HCEC 1CT (cell line): ENCODE measurements at regions not wholly inside any gene's neighbourhood (a gene's known extent, or its start where the extent isn't known, plus 50 kb on each side); places are given as distances from the start of the nearest gene placed in this dataset.
A peak's percentile ranks its signal among the peaks of the same experiment; 100 is the strongest.
"Not testable (repeated sequence)": the region's sequence is repeated elsewhere in the genome, so short reads cannot be mapped to it uniquely, and the experiment has no call there.

ENCODE experiments used
- DNase-seq: peaks from one replicate; pipeline ENCODE4 v3.0.0-alpha.2; 2017

GRCh38 chr12:90828621-90829020 lies 126.4 kb downstream of the CCER1 start:
- DNase-seq, result no peak

GRCh38 chr12:90827567-90827966 lies 127.4 kb downstream of the CCER1 start:
- DNase-seq, result no peak

GRCh38 chr12:90826036-90826435 lies 128.9 kb downstream of the CCER1 start:
- DNase-seq, result no peak

- no peak for DNase-seq
Measured at GRCh38 chr12:90823859-90824258, 131.1 kb downstream of the CCER1 start.

- no peak for DNase-seq
Measured at GRCh38 chr12:90819709-90820108, 135.3 kb downstream of the CCER1 start.

GRCh38 chr12:90816353-90817089 lies 138.5 kb downstream of the CCER1 start:
- peak; percentile 41 for DNase-seq

- DNase-seq, result no peak
Measured at GRCh38 chr12:90809940-90810339, 145.0 kb downstream of the CCER1 start.

- no peak for DNase-seq
Measured at GRCh38 chr12:90808568-90808967, 146.4 kb downstream of the CCER1 start.

GRCh38 chr12:90802727-90803126 lies 152.2 kb downstream of the CCER1 start:
- DNase-seq, result no peak

- peak; percentile 76 for DNase-seq
Measured at GRCh38 chr12:90801776-90802175, 153.2 kb downstream of the CCER1 start.

GRCh38 chr12:90794212-90794611 lies 160.8 kb downstream of the CCER1 start:
- peak; percentile 15 for DNase-seq

GRCh38 chr12:90792718-90793117 lies 162.3 kb downstream of the CCER1 start:
- DNase-seq, result not testable (repeated sequence)

GRCh38 chr12:90791445-90791844 lies 163.5 kb downstream of the CCER1 start:
- no peak for DNase-seq

- DNase-seq, result no peak
Measured at GRCh38 chr12:90790747-90791146, 164.2 kb downstream of the CCER1 start.

- no peak for DNase-seq
Measured at GRCh38 chr12:90773491-90773890, 181.5 kb downstream of the CCER1 start.

- no peak for DNase-seq
Measured at GRCh38 chr12:90770861-90771260, 184.1 kb downstream of the CCER1 start.

GRCh38 chr12:90757957-90758356 lies 197.0 kb downstream of the CCER1 start:
- no peak for DNase-seq

GRCh38 chr12:90745211-90745610 lies 209.8 kb downstream of the CCER1 start:
- DNase-seq, result no peak

GRCh38 chr12:90741611-90742010 lies 213.4 kb downstream of the CCER1 start:
- no peak for DNase-seq

GRCh38 chr12:90729736-90730135 lies 225.2 kb downstream of the CCER1 start:
- DNase-seq, result peak; percentile 49

GRCh38 chr12:90712671-90713070 lies 242.3 kb downstream of the CCER1 start:
- no peak for DNase-seq

- DNase-seq, result no peak
Measured at GRCh38 chr12:90710711-90711110, 244.3 kb downstream of the CCER1 start.

GRCh38 chr12:90706036-90706435 lies 248.9 kb downstream of the CCER1 start:
- DNase-seq, result no peak

GRCh38 chr12:90695415-90695814 lies 259.6 kb downstream of the CCER1 start:
- peak; percentile 58 for DNase-seq

- DNase-seq, result peak; percentile 13
Measured at GRCh38 chr12:90690120-90690519, 264.9 kb downstream of the CCER1 start.
